ENCODE measurements at regions not wholly inside any gene's neighbourhood (a gene's known extent, or its start where the extent isn't known, plus 50 kb on each side); places are given as distances from the start of the nearest gene placed in this dataset.

- DNase-seq, result no peak
These were observed 54.1 kb upstream of the NUDT7 start for GRCh38 chr16:77668201-77668600.

GRCh38 chr16:77669057-77669456, 53.3 kb upstream of the NUDT7 start:
- DNase-seq, result no peak

All from T1000 (cell line).